Natural killer cell (primary cell): ENCODE measurements at regions not wholly inside any gene's neighbourhood (a gene's known extent, or its start where the extent isn't known, plus 50 kb on each side); places are given as distances from the start of the nearest gene placed in this dataset.

Source experiments
- ATAC-seq, 3 donors: fragments of 150-1000 bp in 2 of 3; fragments of 200-7000 bp in 1 of 3; cut with Tn5 transposase; 1 replicate in 1 of 3; 2 replicates in 2 of 3; pipeline ENCODE4 v1.10.0; 2021; ENCODE audit warnings: mild to moderate bottlenecking in 2 of 3, moderate library complexity in 2 of 3
- DNase-seq, 2 donors: peaks; one replicate each; pipeline versions ENCODE4 v3.0.0 to v3.0.0-alpha.2; 2013 to 2021; ENCODE audit warnings: mixed read lengths in 1 of 2
- H3K27ac ChIP-seq: one replicate; pipeline ENCODE4 v1.5.1; 2013; ENCODE audit warnings: mild to moderate bottlenecking, low read length
- H3K27me3 ChIP-seq: one replicate; pipeline ENCODE4 v1.6.1; 2013; ENCODE audit warnings: low read length; ENCODE audit not compliant: control insufficient read depth, insufficient read depth
- H3K36me3 ChIP-seq: one replicate; pipeline ENCODE4 v1.6.1; 2013; ENCODE audit warnings: low read length; ENCODE audit not compliant: control insufficient read depth, insufficient read depth
- H3K4me1 ChIP-seq: one replicate; pipeline ENCODE4 v1.6.1; 2013; ENCODE audit warnings: low read length; ENCODE audit not compliant: control insufficient read depth, insufficient read depth
- H3K4me3 ChIP-seq: one replicate; pipeline ENCODE4 v1.5.1; 2013; ENCODE audit warnings: low read length
- H3K9me3 ChIP-seq: one replicate; pipeline ENCODE4 v1.6.1; 2013; ENCODE audit warnings: low read length; ENCODE audit not compliant: control insufficient read depth, insufficient read depth
- H3K27ac Mint-ChIP-seq, 2 donors: one replicate each; pipeline ENCODE4 v1.8.0; 2022; ENCODE audit warnings: mild to moderate bottlenecking in 2 of 2, mixed read lengths in 2 of 2, moderate library complexity in 1 of 2
- H3K27me3 Mint-ChIP-seq, 2 donors: one replicate each; pipeline ENCODE4 v1.8.0; 2022; ENCODE audit warnings: low read depth in 2 of 2, mixed read lengths in 2 of 2
- H3K36me3 Mint-ChIP-seq: one replicate; pipeline ENCODE4 v1.8.0; 2022; ENCODE audit warnings: mixed read lengths
- H3K4me1 Mint-ChIP-seq, 2 donors: one replicate each; pipeline ENCODE4 v1.8.0; 2022; ENCODE audit warnings: mixed read lengths in 2 of 2
- H3K4me3 Mint-ChIP-seq: one replicate; pipeline ENCODE4 v1.8.0; 2022; ENCODE audit warnings: mild to moderate bottlenecking, moderate library complexity, mixed read lengths
- H3K9me3 Mint-ChIP-seq, 2 donors: one replicate each; pipeline ENCODE4 v1.8.0; 2022; ENCODE audit warnings: mixed read lengths in 2 of 2
- WGBS: methylation state at CpG from one replicate; pipeline ENCODE4 v1.1.7; 2013; ENCODE audit warnings: missing lambda C conversion rate; ENCODE audit not compliant: insufficient coverage; 5-methylcytosine and 5-hydroxymethylcytosine counted together
- intact Hi-C: fragments of 100-400 bp; cut with micrococcal nuclease; formaldehyde crosslinking; loops from one replicate; pipeline ENCODE4 v1.14.2; 2022
- TF ChIP-seq, protein P1 (sequence below): fragments of 200-600 bp; IDR thresholded peaks from one replicate; pipeline ENCODE4 v1.8.0; 2022; ENCODE audit warnings: antibody characterized with exemption

DNA sequence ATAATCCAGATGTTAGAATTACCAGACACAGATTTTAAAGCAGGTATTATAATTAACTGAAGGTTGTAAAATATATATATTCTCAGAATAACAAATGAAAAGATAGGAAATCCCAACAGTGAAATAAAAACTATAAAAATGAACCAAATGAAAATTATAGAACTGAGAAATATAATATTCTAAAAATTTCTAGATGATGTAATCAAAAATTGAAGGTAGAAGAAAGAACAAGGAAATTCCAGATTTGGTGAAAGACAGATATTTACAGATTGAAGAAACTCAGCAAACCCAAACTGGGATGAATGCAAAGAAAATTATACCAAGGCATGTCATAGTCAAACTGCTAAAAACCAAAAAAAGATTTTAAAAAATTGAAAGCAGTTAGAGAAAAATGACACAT is 729.4 kb downstream of the MATN1 start:
- no peak overlapping the region for H3K4me3 ChIP-seq
- Mint-ChIP-seq H3K27me3 (peaks cover 3 to 10% of the 10 kb centered on the region in 2 donors), H3K27ac (no peak overlapping the region), H3K36me3 (peaks cover 20% of the 10 kb centered on the region), H3K4me3 (no peak overlapping the region), H3K4me1 (no peaks in the 10 kb centered on the region), H3K9me3 (peaks cover 11 to 15% of the 10 kb centered on the region in 2 donors)
- no peaks in the 10 kb centered on the region for H3K4me1 ChIP-seq
- H3K27ac ChIP-seq, result no peak overlapping the region
- TF ChIP-seq, protein P1, sequence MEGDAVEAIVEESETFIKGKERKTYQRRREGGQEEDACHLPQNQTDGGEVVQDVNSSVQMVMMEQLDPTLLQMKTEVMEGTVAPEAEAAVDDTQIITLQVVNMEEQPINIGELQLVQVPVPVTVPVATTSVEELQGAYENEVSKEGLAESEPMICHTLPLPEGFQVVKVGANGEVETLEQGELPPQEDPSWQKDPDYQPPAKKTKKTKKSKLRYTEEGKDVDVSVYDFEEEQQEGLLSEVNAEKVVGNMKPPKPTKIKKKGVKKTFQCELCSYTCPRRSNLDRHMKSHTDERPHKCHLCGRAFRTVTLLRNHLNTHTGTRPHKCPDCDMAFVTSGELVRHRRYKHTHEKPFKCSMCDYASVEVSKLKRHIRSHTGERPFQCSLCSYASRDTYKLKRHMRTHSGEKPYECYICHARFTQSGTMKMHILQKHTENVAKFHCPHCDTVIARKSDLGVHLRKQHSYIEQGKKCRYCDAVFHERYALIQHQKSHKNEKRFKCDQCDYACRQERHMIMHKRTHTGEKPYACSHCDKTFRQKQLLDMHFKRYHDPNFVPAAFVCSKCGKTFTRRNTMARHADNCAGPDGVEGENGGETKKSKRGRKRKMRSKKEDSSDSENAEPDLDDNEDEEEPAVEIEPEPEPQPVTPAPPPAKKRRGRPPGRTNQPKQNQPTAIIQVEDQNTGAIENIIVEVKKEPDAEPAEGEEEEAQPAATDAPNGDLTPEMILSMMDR, result no peak
- H3K9me3 ChIP-seq, result peaks cover 14% of the 10 kb centered on the region
- intact Hi-C loops, result no loop called here
- H3K27me3 ChIP-seq, result no peaks in the 10 kb centered on the region
- no peak for ATAC-seq
- H3K36me3 ChIP-seq, result no peaks in the 10 kb centered on the region
- DNase-seq, result no peak

DNA sequence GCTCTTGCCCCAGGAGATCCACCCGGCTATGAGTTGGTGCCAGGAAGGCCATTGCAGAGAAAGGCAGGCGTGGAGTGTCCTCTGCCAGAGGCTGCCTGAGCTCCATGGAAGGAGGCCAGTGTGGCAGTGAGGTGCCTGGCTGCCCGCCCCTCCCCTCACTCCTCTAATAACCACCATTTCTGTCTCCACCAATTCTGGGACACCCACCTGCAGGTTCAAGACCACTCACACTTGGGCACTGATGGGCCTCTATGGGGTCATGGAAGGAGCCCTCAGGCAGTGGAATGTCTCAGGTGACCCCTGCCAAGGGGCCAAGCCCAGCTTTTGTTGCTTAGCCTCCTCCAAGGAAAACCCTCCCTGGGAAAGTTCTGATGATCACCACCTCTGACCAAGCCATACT is 731.6 kb downstream of the MATN1 start:
- Mint-ChIP-seq H3K9me3 (peaks cover 11 to 15% of the 10 kb centered on the region in 2 donors), H3K27ac (no peak overlapping the region), H3K27me3 (peaks cover 7 to 10% of the 10 kb centered on the region in 2 donors), H3K4me3 (no peak overlapping the region), H3K36me3 (peaks cover 20% of the 10 kb centered on the region), H3K4me1 (no peaks in the 10 kb centered on the region)
- no peak for DNase-seq
- TF ChIP-seq, protein P1, result no peak
- Histone ChIP-seq H3K4me1 (no peaks in the 10 kb centered on the region), H3K9me3 (peaks cover 14% of the 10 kb centered on the region), H3K4me3 (no peak overlapping the region), H3K27ac (no peak overlapping the region), H3K36me3 (no peaks in the 10 kb centered on the region), H3K27me3 (no peaks in the 10 kb centered on the region)
- intact Hi-C loops, result no loop called here
- 79% methylated on average over 3 of the region's 3 CpGs for WGBS
- ATAC-seq, result no peak

DNA sequence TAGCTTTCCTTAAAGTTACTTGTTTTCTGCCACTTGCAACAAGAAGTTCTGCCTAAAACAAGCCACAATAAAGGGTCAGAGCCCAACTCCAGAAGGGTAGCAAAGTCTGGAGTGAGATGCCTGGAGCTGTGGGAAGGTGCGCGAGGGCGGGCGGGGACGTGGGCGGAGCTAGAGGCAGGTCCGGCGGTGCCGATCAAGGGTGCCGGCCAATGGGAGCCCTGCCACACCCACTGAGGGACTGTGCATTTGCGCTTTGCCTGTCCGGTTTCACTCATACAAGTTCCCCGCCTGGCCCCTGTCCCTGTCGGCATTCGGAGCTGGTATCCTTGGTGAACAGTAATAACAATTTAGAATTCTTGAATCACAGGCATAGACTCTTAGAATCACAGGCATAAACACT is 732.4 kb downstream of the MATN1 start:
- peaks cover 20% of the 10 kb centered on the region for H3K36me3 Mint-ChIP-seq
- TF ChIP-seq, protein P1, result no peak
- no peak overlapping the region for H3K4me3 Mint-ChIP-seq
- no peaks in the 10 kb centered on the region for H3K36me3 ChIP-seq
- no peaks in the 10 kb centered on the region for H3K4me1 Mint-ChIP-seq
- peaks cover 11 to 15% of the 10 kb centered on the region in 2 donors for H3K9me3 Mint-ChIP-seq
- ATAC-seq (no peak), DNase-seq (no peak)
- 61% methylated on average over 15 of the region's 15 CpGs for WGBS
- intact Hi-C loops, result no loop called here
- no peak overlapping the region for H3K27ac ChIP-seq
- H3K4me3 ChIP-seq, result no peak overlapping the region
- H3K9me3 ChIP-seq, result peaks cover 14% of the 10 kb centered on the region
- H3K27ac Mint-ChIP-seq, result no peak overlapping the region
- no peaks in the 10 kb centered on the region for H3K4me1 ChIP-seq
- H3K27me3 Mint-ChIP-seq, result peaks cover 8 to 10% of the 10 kb centered on the region in 2 donors
- H3K27me3 ChIP-seq, result no peaks in the 10 kb centered on the region

DNA sequence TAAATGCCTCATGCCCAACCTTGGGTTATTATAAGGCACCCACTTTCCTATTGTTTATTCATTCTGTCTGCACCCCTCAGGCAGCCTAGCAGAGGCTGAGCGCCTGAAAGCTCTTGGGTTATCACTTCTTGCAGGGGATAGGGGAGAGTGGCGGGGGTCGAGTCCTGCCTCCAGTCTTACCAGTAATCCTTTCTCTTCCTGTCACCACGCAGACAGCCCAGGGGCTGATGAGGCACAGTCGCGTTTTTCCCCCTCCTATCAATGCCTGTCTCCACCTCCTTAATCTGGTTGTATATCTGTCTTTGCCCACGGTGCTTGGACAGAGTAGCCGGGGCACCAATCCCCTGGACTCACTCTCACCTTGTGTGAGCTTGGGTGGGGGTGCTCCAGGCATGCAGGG is 733.1 kb downstream of the MATN1 start:
- no peaks in the 10 kb centered on the region for H3K4me1 Mint-ChIP-seq
- no peak overlapping the region for H3K27ac Mint-ChIP-seq
- H3K36me3 ChIP-seq, result no peaks in the 10 kb centered on the region
- H3K27me3 Mint-ChIP-seq, result peaks cover 8 to 10% of the 10 kb centered on the region in 2 donors
- WGBS, result 88% methylated on average over 8 of the region's 8 CpGs
- H3K4me1 ChIP-seq, result no peaks in the 10 kb centered on the region
- no peak for DNase-seq
- H3K4me3 Mint-ChIP-seq, result no peak overlapping the region
- no peak overlapping the region for H3K4me3 ChIP-seq
- H3K36me3 Mint-ChIP-seq, result peaks cover 20% of the 10 kb centered on the region
- H3K9me3 Mint-ChIP-seq, result peaks cover 11 to 15% of the 10 kb centered on the region in 2 donors
- TF ChIP-seq, protein P1, result no peak
- intact Hi-C loops, result no loop called here
- H3K9me3 ChIP-seq, result peaks cover 14% of the 10 kb centered on the region
- ATAC-seq, result no peak
- H3K27ac ChIP-seq, result no peak overlapping the region
- H3K27me3 ChIP-seq, result no peaks in the 10 kb centered on the region
